SK-N-SH (cell line): ENCODE measurements at regions not wholly inside any gene's neighbourhood (a gene's known extent, or its start where the extent isn't known, plus 50 kb on each side); places are given as distances from the start of the nearest gene placed in this dataset.

Experiments
- ELF1 ChIP-seq: IDR thresholded peaks from 2 replicates; pipeline ENCODE4 v1.4.0; 2012
- POLR2AphosphoS5 ChIP-seq: IDR thresholded peaks from 2 replicates; pipeline ENCODE4 v1.6.1; 2012; ENCODE audit warnings: low read depth, low read length
- RCOR1 ChIP-seq: fragments of 150-350 bp; IDR thresholded peaks from 2 replicates; pipeline ENCODE4 v1.6.1; 2017; ENCODE audit warnings: antibody characterized with exemption, low read length
- RFX5 ChIP-seq: IDR thresholded peaks from 2 replicates; pipeline ENCODE4 v1.6.1; 2012; ENCODE audit warnings: mild to moderate bottlenecking, improper control_type of control experiment, low read length
- TF ChIP-seq, protein P1 (sequence below): IDR thresholded peaks from 2 replicates; pipeline ENCODE4 v1.6.1; 2012; ENCODE audit warnings: mild to moderate bottlenecking, low read depth, low read length, moderate library complexity
- TF ChIP-seq, protein P2 (sequence below): fragments of 200-600 bp; sonication (generic); IDR thresholded peaks from 2 replicates; pipeline ENCODE4 v1.6.1; 2017; ENCODE audit warnings: antibody characterized with exemption, mild to moderate bottlenecking, moderate library complexity

DNA sequence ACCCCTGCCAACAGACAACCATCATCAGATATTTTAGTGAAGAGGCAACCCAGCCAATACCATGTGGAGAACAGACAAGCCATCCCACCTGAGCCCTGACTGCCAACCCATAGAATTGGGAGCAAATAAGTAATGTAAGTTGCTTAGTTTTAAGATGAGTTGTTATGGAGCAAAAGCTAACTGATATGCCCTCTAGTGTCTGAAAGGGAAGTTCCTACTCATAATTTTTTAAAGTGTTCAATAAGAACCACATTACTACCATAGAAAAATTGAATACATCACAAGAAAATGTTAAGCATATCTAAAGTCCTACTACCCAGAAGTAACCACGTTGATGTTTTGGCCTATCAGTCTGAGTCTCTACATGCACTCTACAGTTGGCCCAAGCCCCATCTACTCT is 50.8 kb upstream of the SLC36A4 start:
- TF ChIP-seq, protein P1, sequence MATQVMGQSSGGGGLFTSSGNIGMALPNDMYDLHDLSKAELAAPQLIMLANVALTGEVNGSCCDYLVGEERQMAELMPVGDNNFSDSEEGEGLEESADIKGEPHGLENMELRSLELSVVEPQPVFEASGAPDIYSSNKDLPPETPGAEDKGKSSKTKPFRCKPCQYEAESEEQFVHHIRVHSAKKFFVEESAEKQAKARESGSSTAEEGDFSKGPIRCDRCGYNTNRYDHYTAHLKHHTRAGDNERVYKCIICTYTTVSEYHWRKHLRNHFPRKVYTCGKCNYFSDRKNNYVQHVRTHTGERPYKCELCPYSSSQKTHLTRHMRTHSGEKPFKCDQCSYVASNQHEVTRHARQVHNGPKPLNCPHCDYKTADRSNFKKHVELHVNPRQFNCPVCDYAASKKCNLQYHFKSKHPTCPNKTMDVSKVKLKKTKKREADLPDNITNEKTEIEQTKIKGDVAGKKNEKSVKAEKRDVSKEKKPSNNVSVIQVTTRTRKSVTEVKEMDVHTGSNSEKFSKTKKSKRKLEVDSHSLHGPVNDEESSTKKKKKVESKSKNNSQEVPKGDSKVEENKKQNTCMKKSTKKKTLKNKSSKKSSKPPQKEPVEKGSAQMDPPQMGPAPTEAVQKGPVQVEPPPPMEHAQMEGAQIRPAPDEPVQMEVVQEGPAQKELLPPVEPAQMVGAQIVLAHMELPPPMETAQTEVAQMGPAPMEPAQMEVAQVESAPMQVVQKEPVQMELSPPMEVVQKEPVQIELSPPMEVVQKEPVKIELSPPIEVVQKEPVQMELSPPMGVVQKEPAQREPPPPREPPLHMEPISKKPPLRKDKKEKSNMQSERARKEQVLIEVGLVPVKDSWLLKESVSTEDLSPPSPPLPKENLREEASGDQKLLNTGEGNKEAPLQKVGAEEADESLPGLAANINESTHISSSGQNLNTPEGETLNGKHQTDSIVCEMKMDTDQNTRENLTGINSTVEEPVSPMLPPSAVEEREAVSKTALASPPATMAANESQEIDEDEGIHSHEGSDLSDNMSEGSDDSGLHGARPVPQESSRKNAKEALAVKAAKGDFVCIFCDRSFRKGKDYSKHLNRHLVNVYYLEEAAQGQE, result no peak
- TF ChIP-seq, protein P2, sequence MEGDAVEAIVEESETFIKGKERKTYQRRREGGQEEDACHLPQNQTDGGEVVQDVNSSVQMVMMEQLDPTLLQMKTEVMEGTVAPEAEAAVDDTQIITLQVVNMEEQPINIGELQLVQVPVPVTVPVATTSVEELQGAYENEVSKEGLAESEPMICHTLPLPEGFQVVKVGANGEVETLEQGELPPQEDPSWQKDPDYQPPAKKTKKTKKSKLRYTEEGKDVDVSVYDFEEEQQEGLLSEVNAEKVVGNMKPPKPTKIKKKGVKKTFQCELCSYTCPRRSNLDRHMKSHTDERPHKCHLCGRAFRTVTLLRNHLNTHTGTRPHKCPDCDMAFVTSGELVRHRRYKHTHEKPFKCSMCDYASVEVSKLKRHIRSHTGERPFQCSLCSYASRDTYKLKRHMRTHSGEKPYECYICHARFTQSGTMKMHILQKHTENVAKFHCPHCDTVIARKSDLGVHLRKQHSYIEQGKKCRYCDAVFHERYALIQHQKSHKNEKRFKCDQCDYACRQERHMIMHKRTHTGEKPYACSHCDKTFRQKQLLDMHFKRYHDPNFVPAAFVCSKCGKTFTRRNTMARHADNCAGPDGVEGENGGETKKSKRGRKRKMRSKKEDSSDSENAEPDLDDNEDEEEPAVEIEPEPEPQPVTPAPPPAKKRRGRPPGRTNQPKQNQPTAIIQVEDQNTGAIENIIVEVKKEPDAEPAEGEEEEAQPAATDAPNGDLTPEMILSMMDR, result peak; percentile 42
- no peak for TF ChIP-seq RCOR1
- no peak for TF ChIP-seq POLR2AphosphoS5
- TF ChIP-seq ELF1, result no peak
- TF ChIP-seq RFX5, result no peak
